ENCODE measurements at regions not wholly inside any gene's neighbourhood (a gene's known extent, or its start where the extent isn't known, plus 50 kb on each side); places are given as distances from the start of the nearest gene placed in this dataset.
A peak's percentile ranks its signal among the peaks of the same experiment; 100 is the strongest.

DNA sequence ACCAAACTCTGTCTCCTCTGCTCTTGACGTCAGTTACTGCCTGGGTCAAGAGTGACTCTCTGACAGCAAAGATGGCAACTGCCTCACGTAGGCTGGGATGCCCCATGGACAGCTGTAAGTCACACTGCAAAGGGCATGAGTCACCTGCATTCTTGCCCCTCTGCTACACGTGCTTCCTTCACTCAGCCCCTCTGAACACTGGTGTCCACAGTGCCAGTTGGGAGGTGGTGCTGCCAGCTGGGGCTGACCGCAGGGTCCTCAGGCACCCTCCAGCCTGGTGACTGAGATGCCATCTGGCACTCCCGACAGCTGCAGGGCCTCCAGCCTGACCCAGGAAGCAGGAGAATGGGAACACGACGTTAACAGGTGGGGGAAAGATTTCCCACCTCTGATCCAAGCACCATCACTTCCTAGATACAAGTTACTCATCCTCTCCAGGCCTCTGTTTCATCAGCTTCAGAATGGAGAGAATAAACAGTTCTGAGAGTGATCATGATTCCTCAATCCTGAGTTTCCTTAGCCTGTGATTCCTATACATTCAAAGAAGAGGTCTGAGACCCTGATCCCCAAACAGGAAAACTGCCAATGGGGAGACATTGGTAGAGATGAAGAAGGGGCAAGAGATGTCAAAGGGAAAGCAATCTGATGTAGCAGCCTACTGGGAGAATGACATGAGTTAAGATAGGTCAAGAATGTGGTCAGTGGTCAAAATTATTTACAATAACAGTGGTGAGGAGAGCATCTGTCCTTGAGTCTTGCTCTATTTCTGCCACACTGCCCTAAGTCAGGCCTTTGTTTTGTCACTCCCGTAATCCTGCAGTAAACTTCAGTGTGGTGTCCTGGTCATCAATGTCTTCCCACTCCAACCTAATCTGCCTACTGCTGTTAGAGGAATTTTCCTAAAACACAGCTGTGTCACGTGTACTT, 86.1 kb upstream of the BCL6 start:
- DNase-seq (ENCODE audit: low read depth, low spot score), result no peak
- ChIA-PET CTCF (interaction anchor here (1.1 kb wide), 1 partner anchor 8 kb away, joined by 3 read pairs; no protein-coding TSS in a partner anchor), POLR2A (no interaction called here)

DNA sequence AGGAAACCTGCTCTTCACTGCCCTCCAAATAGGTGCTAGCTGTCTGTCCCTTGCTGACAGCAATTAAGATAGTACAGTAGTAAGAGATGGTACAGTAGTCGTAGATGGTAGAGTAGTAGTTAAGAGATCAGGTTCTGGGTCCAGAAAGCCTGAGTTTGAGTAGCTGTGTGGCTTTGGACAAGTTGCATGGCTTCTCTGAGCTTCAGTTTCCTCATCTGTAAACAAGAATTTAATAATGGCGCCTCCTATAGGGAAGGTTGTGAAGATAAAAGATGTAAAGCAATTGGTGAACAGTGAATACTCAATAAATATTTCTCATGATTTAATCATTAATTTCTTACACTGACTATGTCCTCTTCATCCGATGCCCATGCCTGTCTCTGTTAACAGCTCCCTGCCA, 86.9 kb upstream of the BCL6 start:
- CTCF ChIA-PET, result interaction anchor here (1.1 kb wide), 1 partner anchor 9 kb away, joined by 3 read pairs; no protein-coding TSS in a partner anchor
- POLR2A ChIA-PET, result no interaction called here
- no peak overlapping the region for H3K4me3 ChIP-seq (ENCODE audit: low read depth, low read length)
- DNase-seq (ENCODE audit: low read depth, low spot score), result no peak
- TF ChIP-seq, protein P1, sequence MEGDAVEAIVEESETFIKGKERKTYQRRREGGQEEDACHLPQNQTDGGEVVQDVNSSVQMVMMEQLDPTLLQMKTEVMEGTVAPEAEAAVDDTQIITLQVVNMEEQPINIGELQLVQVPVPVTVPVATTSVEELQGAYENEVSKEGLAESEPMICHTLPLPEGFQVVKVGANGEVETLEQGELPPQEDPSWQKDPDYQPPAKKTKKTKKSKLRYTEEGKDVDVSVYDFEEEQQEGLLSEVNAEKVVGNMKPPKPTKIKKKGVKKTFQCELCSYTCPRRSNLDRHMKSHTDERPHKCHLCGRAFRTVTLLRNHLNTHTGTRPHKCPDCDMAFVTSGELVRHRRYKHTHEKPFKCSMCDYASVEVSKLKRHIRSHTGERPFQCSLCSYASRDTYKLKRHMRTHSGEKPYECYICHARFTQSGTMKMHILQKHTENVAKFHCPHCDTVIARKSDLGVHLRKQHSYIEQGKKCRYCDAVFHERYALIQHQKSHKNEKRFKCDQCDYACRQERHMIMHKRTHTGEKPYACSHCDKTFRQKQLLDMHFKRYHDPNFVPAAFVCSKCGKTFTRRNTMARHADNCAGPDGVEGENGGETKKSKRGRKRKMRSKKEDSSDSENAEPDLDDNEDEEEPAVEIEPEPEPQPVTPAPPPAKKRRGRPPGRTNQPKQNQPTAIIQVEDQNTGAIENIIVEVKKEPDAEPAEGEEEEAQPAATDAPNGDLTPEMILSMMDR (IDR thresholded peaks at IDR 0.05; ENCODE audit: insufficient read depth, low read length, missing control alignments), result no peak

More for the DNA sequence above, 86.1 kb upstream of the BCL6 start:
- no peak overlapping the region for H3K4me3 ChIP-seq (ENCODE audit: low read depth, low read length)
- TF ChIP-seq, protein P1 (IDR thresholded peaks at IDR 0.05; ENCODE audit: insufficient read depth, low read length, missing control alignments), result no peak

DNA sequence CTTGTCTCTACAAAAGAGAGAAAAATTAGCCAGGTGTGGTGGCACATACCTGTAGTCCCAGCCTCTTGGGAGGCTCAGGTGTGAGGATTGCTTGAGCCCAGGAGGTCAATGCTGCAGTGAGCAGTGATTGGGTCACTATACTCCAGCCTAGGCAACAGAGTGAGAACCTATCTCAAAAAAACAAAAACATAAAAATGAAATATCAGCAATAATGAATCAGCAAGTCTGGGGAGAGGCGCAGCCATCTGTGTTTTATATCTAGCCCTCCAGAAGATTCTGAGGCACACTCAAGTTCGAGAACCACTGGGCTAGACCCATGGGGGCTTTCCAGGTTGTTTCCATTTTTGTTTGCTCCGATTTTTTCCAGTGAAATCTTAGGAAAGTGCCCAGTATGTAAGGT, 88.1 kb upstream of the BCL6 start:
- no peak for DNase-seq (ENCODE audit: low read depth, low spot score)
- POLR2A ChIA-PET, result no interaction called here
- no peak overlapping the region for H3K4me3 ChIP-seq (ENCODE audit: low read depth, low read length)
- CTCF ChIA-PET, result no interaction called here
- TF ChIP-seq, protein P1 (IDR thresholded peaks at IDR 0.05; ENCODE audit: insufficient read depth, low read length, missing control alignments), result no peak

DNA sequence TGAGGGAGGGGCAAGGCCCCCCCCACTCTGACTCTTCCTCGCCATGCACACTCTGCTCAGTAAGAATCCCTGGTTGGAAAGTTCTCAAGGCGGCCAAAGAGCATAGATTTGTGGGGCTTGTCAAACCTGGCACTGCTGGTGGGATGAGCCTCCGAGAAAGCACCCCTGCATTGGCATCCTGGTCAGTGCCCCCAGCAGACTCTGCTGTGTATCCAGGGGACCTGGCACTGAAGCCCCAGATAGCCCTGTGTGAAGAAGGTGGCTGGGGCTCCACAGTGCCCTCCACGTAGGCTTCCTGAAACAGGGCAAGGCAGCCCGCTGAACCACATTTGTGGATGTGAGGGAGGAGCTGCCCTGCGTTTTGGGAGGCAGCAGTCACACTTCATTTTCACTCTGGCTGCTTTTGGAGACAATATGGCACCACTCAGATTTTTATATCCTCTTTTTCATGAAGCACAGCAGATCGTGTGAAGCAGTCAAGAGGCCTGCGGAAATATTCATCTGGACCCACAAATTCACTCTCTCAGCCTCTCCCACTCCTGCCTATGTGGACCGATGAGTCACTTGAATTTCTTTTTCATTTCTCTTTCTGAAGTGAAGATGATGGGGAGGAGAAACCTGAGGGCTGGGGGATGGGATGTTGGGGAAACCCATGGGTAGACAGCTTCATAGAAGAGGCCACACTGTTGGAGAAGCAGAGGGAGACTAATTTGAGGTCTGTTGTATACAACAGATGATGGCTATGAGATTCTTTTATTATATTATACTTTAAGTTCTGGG, 88.7 kb upstream of the BCL6 start:
- no peak overlapping the region for H3K4me3 ChIP-seq (ENCODE audit: low read depth, low read length)
- TF ChIP-seq, protein P1 (IDR thresholded peaks at IDR 0.05; ENCODE audit: insufficient read depth, low read length, missing control alignments), result no peak
- ChIA-PET CTCF (no interaction called here), POLR2A (no interaction called here)
- DNase-seq (ENCODE audit: low read depth, low spot score), result no peak

DNA sequence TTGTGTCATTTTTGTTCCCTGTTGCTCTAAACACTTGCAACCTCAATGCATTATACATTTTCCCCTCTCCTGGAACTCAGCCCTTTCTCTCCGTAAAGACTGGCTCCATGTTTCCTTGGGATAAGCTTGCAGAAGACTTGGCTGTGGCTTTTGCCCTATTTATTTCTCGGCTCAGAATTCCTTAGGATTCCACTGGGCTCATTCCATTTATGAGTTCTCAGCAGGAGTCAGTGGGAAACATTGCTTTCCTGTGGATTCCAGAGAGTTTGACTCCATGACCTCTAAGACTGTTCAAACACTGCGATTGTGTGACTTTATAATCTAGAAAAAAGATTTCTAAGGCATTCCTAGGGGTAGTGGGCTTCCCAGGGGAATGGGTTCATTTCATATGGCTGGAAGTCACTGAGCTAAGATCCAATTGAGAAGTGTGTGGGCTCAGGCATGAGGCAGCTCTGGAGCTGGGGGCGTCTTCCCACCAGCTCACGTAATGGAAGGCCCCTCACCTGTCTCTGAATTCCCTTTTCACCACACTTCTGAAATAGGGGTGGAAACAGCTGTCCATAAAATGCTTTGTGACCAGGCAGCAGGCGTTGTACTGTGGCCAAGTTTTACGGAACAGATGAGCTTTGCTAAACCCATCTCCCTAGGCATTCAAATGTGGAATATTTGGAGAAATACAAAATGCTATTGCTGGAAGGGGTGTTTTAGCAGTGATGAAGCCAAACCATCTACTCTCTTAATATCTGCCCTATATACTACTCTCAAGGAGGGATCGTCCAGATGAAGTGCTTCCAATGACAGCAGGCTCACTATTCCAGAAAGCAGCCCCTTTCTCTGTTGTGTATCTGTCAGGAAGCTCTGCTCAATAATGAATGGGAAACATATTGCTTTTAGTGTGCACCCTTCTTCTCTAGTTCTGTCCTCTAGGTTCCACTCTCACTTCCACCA, 91.8 kb upstream of the BCL6 start:
- no peak overlapping the region for H3K4me3 ChIP-seq (ENCODE audit: low read depth, low read length)
- DNase-seq (ENCODE audit: low read depth, low spot score), result peak; percentile 31
- TF ChIP-seq, protein P1 (IDR thresholded peaks at IDR 0.05; ENCODE audit: insufficient read depth, low read length, missing control alignments), result no peak
- ChIA-PET POLR2A (interaction anchor here (1.2 kb wide), 1 partner anchor 315 kb away, joined by 3 read pairs; no protein-coding TSS in a partner anchor), CTCF (no interaction called here)
